GM12874 (cell line): ENCODE measurements at regions not wholly inside any gene's neighbourhood (a gene's known extent, or its start where the extent isn't known, plus 50 kb on each side); places are given as distances from the start of the nearest gene placed in this dataset.

Experiments used
- CTCF ChIP-seq: IDR thresholded peaks from 2 replicates; pipeline ENCODE4 v1.5.1; 2011; ENCODE audit warnings: low read depth, mild to moderate bottlenecking, control low read depth, low read length, moderate library complexity; ENCODE audit not compliant: insufficient read depth

GRCh38 chr7:57384380-57384779 is 65.6 kb upstream of the ZNF716 start:
- no peak for TF ChIP-seq CTCF

DNA sequence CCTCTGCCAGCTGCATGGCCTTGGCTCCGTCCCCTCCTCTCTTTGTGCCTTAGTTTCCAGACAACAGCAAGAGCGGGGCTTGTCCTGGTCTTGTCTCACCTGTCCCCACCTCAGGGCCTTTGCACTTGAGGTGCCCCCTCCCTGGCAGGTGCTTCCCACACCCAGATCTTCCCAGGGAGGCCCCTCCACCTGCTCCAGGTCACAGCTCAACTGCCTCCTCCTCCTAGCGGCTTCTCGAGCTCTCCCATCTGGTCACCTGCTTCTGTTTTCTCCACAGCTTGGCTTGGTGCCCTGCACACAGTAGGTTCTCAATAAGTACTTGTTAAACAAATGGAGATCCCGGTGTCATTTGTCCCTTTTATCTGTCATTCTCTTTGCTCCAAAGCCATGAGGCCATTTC is 64.3 kb upstream of the ZNF716 start:
- no peak for TF ChIP-seq CTCF

- TF ChIP-seq CTCF: no peak
Measured at GRCh38 chr7:57388761-57389160, 61.2 kb upstream of the ZNF716 start.

DNA sequence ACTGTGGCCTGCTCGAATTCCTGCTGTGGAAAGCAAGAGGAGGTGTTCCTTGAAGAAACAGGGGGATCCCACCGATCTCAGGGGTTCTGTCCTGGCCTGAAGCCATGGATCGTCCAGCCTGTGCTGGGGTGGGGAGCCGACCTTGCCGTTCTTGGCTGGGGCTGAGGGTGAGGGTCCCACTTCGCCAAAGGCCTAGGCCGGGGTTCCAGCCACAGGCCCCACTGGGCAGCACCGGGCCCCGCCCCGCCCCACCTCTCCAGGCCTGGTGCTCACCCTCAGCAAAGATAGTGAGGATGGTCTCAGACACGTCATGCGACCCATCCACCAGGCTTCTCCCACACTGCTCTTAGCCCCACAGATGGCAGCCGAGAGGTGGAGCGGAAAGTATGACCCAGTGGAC is 51.4 kb upstream of the ZNF716 start:
- no peak for TF ChIP-seq CTCF

DNA sequence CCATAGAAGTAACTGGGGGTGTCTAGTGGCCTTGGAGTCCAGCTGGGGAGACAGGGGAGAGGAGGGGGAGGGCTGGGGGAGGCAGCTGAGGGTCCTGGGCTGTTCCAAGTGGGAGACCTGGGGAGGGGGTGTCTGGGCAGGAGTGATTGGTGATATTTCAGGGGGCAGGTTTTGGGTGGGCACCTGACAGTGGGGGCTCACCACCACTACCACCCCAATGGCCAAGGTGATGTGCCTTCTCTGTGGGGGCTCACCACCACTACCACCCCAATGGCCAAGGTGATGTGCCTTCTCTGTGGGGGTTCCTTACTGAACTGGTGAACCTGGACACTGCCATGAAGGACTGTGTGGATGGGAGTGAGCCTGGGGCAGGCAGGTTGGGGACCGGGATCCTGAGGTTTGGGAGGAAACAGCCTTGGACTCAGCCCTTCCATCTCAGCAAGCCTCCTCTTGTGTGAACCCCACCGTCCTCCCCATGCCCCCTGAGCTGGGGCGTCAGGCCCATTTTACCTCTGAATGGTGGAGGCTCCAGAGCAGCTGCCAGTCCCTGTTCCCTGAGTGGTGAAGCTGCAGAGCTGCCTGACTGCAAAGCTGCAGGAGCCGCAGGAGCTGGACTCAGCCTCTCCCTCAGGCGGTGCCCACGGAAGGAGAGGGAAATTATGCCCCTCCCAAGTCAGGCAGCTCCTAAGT is 50.6 kb upstream of the ZNF716 start:
- TF ChIP-seq CTCF: no peak

GRCh38 chr7:57399972-57400371 is 50.0 kb upstream of the ZNF716 start:
- TF ChIP-seq CTCF: no peak
